LHCN-M2 (cell line): ENCODE measurements at regions not wholly inside any gene's neighbourhood (a gene's known extent, or its start where the extent isn't known, plus 50 kb on each side); places are given as distances from the start of the nearest gene placed in this dataset.
"Not testable (repeated sequence)": the region's sequence is repeated elsewhere in the genome, so short reads cannot be mapped to it uniquely, and the experiment has no call there.

Source experiments
- DNase-seq: peaks from one replicate; pipeline ENCODE4 v3.0.0-alpha.2; 2012; ENCODE audit warnings: low read depth

DNA sequence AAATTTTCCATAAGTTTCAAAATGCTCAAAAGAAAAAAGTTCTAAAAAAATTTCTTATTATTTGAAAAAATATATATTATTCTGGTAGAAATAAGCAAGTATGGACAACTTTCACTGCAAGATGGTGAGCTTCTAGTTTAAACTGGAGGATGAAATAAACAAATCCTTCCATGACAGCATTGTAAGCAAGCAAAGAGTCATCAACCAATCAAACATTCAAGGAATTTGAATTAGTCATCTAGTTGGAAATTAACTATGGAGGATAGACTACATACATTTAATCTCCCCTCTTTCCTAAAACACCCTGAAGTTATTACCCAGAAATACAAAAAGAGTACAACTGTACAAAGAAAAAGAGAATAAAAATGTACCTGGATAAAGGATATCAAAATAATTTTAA, 51.0 kb upstream of the IRX5 start:
- no peak for DNase-seq

DNA sequence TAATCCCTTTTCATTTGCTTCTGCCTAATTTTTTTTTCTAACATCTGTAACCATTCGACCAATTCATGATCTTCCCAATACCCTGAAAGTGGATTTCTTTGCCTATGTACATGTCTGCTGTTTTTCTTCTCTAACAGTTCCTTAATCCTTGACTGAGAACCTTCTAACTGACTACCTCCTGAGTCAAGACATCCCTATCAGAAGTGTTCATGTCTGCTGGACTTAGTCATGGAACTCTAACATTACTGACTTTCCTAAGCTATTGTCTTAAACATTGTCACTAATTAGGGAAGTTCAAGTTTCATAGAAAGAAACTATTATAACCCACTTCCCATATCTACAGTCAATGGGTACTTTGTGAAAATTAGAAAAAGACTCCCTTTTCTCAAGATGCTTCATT, 52.4 kb upstream of the IRX5 start:
- DNase-seq, result peak; percentile 14

DNA sequence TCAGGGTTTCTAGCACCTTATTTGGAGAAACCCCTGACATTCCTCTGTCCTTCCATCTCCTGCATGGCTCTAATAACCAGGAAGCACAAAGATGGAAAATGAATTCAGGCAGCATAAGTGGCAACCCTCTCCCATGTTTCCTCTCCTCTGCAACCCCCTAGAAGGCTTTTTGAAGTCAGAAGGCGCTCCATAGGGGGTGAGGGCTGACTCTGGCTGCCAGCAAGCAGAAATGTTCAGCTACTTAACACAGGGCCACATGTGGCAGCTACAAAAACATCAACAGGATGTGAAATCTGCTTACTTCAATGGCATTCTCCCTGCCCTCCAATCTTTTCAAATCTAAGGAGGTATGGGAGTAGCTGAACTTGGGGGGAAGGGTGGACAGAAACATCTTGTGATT, 55.2 kb upstream of the IRX5 start:
- peak; percentile 18 for DNase-seq

- DNase-seq, result not testable (repeated sequence)
These were observed 56.8 kb upstream of the IRX5 start for GRCh38 chr16:54873716-54874373.

DNA sequence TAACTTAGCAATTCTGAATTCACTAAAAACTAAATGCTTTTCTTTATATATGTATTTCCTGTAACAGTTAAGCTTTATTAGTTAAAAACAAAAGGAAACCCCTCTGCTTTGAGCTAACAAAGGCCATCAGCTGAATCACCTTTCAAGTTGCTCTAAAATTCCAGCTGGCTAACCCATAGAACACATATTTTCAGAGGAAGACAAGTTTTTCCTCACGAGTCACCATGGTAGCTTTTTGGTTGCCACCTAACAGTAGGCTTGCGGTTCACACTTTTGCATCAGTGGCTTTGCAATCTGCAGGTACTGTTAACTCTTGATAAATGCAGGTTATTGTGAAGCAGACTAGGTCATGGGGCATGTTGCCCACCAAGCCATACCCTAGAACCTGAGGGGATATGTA, 57.6 kb upstream of the IRX5 start:
- no peak for DNase-seq

DNA sequence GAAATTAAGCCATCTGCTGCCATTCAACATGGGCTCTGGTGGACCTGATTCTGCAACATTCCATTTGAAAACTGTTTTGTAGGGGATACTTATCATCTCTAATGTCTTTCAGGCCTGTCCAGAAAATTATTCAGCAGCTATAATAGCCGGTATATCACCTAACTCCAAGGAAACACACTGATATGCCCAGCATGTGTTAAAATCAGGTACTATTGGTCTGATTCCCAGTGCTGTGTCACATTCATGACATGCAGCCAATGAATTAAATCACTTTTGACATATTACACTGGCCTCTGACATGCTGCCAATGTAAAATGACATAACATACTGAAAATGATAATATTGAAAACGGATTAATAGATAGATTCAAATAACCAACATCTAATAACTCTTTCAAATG, 60.5 kb upstream of the IRX5 start:
- no peak for DNase-seq

DNA sequence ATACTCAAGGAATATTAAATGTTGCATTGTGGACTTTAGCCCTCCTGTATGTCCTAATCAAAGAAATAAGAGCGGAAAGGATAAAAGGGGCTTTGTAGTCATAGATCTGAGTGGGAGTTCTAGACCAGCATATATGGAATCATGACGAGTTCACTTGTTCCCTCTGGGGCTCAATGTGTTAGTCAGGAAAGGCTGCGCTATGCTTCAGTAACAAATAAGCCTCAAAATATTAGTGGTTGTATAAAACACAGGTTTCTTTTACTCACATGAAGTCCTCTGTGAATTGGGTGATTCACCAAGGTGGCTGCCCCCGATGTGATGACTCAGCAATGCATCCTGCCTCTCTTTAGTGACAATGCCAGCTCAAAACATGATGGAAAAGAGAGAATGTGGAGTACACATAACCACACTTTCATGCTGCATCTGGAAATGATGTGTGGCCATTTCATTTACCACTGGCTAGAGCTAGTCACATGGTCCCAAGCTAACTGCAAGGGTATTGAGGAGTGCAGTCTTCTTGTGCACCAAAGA, 63.3 kb upstream of the IRX5 start:
- peak; percentile 20 for DNase-seq

GRCh38 chr16:54862529-54862928, 68.1 kb upstream of the IRX5 start:
- no peak for DNase-seq

GRCh38 chr16:54856871-54857270, 73.8 kb upstream of the IRX5 start:
- no peak for DNase-seq

GRCh38 chr16:54847609-54848008, 83.1 kb upstream of the IRX5 start:
- DNase-seq, result no peak

GRCh38 chr16:54847207-54847606, 83.5 kb upstream of the IRX5 start:
- DNase-seq, result peak; percentile 19

DNA sequence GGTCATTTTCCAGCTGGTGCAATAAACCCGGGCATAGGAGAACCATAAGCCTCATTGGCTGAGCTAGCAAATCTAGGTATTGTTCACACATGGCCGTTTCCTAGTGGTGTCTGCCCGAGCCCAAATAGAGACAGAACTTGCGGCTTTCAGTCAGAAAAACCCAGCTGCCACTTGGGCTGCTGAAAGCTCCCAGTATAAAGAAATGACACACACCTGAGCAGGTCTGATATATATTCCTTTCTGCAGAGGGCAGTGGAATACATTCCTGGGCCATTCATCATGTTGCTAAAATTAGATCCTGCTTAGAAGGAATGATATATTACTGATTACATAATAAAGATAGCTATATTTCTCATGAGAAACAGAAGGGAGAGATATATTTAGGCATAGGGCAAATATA, 83.9 kb upstream of the IRX5 start:
- peak; percentile 27 for DNase-seq

- no peak for DNase-seq
These were observed 87.3 kb upstream of the IRX5 start for GRCh38 chr16:54843424-54843750.

DNA sequence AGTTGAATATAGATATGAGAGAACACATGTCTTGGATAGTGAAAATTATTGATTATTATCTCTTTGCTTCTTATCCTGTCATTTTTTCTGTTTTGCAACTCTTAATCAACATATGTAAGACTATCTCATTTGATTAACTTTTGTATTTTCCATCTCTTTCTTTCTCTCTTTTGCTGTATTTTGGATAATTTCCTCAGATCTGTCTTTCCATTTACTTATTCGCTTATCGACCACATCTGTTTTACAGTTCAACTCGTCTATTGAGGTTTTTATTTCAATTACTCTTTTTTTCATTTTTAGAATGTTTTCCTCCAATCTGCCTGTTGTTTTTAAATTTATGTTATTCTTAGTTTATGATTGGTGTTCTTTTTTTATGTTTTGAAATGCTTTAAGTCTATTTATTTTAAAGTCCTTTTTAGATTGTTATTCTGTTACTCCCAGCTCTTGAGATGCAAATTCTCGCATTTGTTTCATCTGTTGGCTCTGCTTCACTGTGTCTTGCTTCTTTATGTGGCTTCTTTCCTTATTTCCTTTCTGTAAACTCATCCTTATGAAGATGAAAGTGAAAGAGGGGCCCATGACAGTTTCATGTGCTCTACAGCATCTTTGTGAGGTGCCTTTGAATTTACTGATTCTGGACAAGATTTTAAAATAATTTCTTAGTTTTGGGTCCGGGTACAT, 87.8 kb upstream of the IRX5 start:
- no peak for DNase-seq

DNA sequence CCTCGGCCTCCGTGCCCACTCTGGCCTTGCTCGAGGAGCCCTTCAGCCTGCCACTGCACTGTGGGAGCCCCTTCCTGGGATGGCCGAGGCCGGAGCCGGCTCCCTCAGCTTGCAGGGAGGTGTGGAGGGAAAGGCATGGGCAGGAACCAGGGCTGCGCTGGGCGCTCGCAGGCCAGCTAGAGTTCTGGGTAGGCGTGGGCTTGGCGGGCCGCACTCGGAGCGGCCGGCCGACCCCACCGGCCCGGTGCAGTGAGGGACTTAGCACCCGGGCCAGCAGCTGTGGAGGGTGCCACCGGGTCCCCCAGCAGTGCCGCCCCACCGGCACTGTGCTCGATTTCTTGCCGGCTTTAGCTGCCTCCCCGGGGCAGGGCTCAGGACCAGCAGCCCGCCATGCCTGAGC, 101.0 kb upstream of the IRX5 start:
- no peak for DNase-seq

DNA sequence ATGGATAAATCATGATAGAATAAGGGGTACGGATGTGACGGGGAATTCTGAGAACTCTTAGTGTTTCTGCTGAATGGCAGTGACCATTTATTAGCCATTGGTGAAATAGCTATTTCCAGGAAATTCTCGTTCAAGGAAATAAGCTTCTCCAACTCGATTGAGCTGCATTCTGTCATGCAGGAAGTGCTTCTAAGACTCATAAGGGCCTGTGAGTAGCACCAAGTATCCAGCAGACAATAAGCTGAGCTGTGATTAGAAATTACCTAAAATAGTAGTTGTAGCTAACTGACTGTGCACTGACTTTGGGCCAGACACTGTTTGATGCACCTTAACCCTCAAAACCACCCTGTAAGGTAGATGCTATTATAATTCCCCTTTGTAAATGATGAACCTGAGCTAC, 107.8 kb upstream of the IRX5 start:
- DNase-seq, result no peak

DNA sequence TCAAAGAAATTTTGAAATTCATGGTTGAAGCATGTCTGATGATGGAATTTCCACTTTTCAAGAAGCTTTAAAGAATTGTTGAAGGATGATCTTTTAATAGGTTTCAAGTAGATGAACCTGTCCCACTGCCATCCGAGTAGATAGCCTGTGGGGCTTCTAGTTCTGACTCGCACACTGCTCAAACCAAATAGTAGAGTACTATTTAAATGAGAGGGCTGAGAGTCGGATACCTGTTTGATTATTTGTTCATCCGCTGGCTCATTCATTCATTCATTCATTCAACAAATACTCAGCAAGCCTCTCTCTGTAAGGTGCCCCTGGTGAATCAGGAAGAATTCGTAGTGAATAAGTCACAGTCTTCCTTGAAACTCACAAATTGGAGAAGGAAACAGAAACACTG, 108.2 kb upstream of the IRX5 start:
- no peak for DNase-seq

DNA sequence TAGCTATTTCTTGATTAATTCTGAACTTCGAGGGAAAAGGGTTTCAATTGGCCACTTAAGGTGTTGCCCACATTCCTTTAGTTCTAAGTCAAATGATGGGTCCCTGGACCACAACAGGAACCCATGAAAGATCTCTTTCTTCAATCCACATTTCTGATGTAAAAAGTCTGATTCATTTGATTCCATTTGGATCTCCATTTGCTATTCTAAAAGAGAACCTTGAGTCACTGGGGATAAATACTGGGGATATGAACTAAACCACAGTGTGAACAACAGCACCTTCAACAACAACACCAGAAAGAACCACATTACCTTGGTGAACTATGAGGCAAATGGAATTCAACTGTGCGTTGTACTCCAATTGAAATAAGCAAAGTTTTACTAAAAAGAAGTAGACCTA, 108.9 kb upstream of the IRX5 start:
- peak; percentile 25 for DNase-seq

DNA sequence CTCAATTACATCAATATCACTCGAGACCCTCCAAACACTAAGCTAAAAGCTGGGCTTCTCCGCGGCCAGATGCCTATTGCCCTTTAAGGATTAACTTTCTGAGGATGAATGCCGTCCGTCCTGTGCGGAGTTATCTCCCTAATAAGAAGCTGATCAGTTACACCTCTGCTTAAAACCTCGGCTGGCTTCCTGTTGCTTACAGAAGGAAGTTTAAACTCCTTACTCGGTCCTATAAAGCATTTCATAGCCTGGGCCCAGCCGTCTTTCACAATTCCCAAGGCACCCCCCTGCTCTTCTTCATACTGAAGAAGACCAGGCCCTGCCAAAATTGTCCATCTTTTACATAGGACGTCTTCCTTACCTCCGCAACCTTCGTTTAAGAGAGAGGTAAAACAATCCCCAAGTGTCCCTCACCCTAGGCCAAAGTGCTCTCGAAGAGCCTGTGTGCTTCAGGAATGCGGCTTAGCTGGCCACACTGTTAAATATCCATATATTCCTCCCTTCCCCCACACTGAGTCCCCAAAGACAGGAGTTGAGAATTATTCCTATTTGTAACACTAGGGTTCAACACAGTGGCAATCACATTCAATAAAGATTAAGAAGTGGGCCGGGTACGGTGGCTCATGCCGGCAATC, 112.6 kb upstream of the IRX5 start:
- DNase-seq, result no peak

DNA sequence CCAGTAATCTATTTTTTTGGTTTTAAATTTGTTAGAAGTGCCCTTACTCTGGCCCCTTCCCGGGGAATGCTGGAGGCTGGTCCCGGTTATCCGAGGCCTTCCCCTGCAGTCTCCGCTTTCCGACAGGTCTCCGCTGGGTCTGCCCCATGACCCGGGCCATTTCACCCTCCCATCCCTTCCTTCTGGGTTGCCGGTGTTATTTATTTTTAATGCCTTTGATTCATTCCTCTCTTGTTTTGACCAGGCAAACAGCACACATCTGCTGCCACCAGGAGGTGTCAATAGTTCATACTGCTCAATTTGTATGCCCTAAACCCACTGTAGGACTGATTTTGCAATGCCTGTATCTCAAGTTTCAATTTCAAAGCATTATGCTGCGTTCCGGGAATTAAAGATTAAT, 113.2 kb upstream of the IRX5 start:
- peak; percentile 63 for DNase-seq

- no peak for DNase-seq
These were observed 114.2 kb upstream of the IRX5 start for GRCh38 chr16:54816471-54816870.

DNA sequence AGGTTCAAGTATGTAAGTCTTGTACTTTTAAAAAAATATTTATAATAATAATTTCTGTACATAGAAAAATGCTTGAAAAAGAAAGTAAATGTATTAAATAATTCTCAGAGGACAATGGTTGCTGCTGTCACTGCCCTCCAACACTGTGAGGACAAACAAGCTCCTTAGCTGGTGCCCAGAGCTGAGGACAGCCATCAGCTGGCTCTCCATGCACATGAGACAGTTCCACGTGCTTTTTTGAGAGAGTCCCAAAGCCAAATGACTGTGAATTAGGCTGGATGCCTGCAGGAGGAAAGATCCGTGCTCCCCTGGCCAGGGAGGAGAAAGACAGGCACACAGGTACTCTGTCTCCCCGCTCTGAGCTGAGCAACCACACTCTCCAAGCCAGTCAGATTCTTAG, 115.5 kb upstream of the IRX5 start:
- no peak for DNase-seq

GRCh38 chr16:54813778-54814177, 116.9 kb upstream of the IRX5 start:
- DNase-seq, result no peak
